Neural crest cell (in vitro differentiated cells): ENCODE measurements at regions not wholly inside any gene's neighbourhood (a gene's known extent, or its start where the extent isn't known, plus 50 kb on each side); places are given as distances from the start of the nearest gene placed in this dataset.

Source experiments
- DNase-seq: peaks from one replicate; pipeline ENCODE4 v3.0.0; 2021; ENCODE audit warnings: low read depth, mixed read lengths, low spot score
- H3K27ac Mint-ChIP-seq: one replicate; pipeline ENCODE4 v1.8.0; 2021; ENCODE audit warnings: mild to moderate bottlenecking, mixed read lengths; ENCODE audit not compliant: unreplicated experiment
- H3K27me3 Mint-ChIP-seq: 2 replicates; pipeline ENCODE4 v1.8.0; 2021; ENCODE audit warnings: low read depth, mild to moderate bottlenecking, mixed read lengths
- H3K36me3 Mint-ChIP-seq: 2 replicates; pipeline ENCODE4 v1.8.0; 2021; ENCODE audit warnings: low read depth, mild to moderate bottlenecking, mixed read lengths
- H3K4me1 Mint-ChIP-seq: 2 replicates; pipeline ENCODE4 v1.8.0; 2021; ENCODE audit warnings: mixed read lengths
- H3K4me3 Mint-ChIP-seq: one replicate; pipeline ENCODE4 v1.8.0; 2021; ENCODE audit warnings: mild to moderate bottlenecking, mixed read lengths
- H3K9me3 Mint-ChIP-seq: 2 replicates; pipeline ENCODE4 v1.8.0; 2021; ENCODE audit warnings: mixed read lengths
- CTCF ChIP-seq: fragments of 200-600 bp; sonication (generic); conservative IDR thresholded peaks from 2 replicates; pipeline ENCODE4 v1.5.0; 2021; ENCODE audit warnings: antibody characterized with exemption, mild to moderate bottlenecking

DNA sequence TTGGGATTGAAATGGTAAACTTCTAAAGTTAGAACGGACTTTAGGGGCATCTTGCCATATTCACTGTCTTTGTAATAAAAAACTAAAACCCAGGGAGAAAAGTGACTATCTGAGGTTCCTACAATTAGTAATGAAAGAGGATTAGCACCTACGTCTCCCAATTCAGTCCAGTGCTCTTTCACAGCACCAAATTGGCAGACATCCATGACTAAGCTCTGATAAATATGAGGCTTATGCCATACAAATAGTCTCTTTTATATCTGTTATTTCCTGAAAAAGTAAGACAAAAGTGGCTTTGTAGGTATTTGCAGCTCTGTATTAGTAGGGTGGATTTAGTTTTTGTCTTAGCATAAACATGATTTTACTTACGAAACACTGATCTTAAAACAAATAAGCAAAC lies 315.0 kb upstream of the NRIP1 start:
- Mint-ChIP-seq H3K27me3 (no peaks in the 10 kb centered on the region), H3K4me1 (no peaks in the 10 kb centered on the region), H3K9me3 (peaks cover 6% of the 10 kb centered on the region), H3K4me3 (no peak overlapping the region), H3K27ac (no peak overlapping the region), H3K36me3 (peaks cover 6% of the 10 kb centered on the region)
- DNase-seq, result no peak
- no peak for TF ChIP-seq CTCF

- Mint-ChIP-seq H3K36me3 (peaks cover 6% of the 10 kb centered on the region), H3K27me3 (no peaks in the 10 kb centered on the region), H3K9me3 (peaks cover 18% of the 10 kb centered on the region), H3K4me3 (no peak overlapping the region), H3K4me1 (no peaks in the 10 kb centered on the region), H3K27ac (no peak overlapping the region)
- DNase-seq, result no peak
- TF ChIP-seq CTCF, result no peak
These were observed 318.8 kb upstream of the NRIP1 start for GRCh38 chr21:15383588-15383987.

DNA sequence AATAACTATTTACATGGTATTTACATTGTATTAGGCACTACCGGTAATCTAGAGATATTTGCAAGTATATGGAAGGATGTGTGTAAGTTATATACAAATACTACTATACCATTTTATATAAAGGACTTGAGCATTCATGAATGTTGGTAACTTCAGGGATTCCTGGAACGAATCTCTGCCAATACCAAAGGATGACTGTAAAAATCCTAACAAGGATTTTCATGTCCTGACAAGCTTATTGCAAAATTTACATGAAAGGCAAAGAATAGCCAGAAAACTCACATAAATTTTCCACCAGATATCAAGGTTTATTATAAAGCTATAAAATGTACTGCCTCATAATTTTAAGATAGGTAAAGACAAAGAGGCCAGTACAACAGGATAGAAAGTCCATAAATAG lies 325.2 kb upstream of the NRIP1 start:
- DNase-seq, result no peak
- no peaks in the 10 kb centered on the region for H3K27me3 Mint-ChIP-seq
- TF ChIP-seq CTCF, result no peak
- peaks cover 3% of the 10 kb centered on the region for H3K4me1 Mint-ChIP-seq
- H3K9me3 Mint-ChIP-seq, result peaks cover 14% of the 10 kb centered on the region
- H3K36me3 Mint-ChIP-seq, result peaks cover 3% of the 10 kb centered on the region
- no peak overlapping the region for H3K27ac Mint-ChIP-seq
- no peak overlapping the region for H3K4me3 Mint-ChIP-seq

DNA sequence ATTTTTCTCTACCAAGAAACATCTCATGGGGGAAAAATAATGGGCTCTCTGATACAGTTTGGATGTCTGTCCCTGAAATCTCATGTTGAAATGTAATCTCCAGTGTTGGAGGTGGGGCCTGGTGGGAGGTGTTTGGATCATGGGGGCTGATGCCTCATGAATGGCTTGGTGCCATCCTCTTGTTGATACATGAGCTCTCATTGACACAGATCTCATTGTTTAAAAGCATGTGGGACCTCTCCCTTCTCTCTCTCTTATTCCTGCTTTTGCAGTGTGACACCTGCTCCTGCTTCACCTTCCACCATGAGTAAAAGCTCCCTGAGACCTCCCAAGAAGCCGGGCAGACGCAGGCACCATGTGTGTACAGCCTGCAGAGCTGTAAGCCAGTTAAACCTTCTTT lies 332.5 kb upstream of the NRIP1 start:
- Mint-ChIP-seq H3K36me3 (no peaks in the 10 kb centered on the region), H3K27me3 (no peaks in the 10 kb centered on the region), H3K4me1 (peaks cover 17% of the 10 kb centered on the region), H3K27ac (no peak overlapping the region), H3K9me3 (peaks cover 11% of the 10 kb centered on the region), H3K4me3 (no peak overlapping the region)
- TF ChIP-seq CTCF, result no peak
- no peak for DNase-seq

DNA sequence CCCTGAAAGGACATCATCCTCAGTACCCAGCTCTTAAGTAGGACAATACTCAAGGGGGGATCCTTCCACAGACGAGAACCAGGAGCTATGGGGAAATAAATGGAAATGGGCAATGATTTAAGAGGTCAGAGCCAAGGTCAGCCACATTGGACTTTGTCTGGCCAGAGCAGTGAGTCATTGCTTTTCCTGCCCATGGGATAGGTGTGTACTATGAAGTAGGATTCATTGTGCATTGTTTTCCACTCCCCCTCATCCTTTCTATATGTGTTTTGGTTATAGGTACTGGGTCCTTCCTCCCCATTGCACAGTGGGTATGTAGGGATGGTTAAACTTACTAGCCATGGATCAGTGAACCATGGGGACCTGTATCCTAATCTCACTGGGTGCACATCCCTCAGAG lies 328.9 kb upstream of the USP25 start:
- Mint-ChIP-seq H3K36me3 (peaks cover 7% of the 10 kb centered on the region), H3K4me1 (peaks cover 9% of the 10 kb centered on the region), H3K4me3 (no peak overlapping the region), H3K9me3 (peaks cover 18% of the 10 kb centered on the region), H3K27ac (no peak overlapping the region), H3K27me3 (no peaks in the 10 kb centered on the region)
- DNase-seq, result no peak
- no peak for TF ChIP-seq CTCF

DNA sequence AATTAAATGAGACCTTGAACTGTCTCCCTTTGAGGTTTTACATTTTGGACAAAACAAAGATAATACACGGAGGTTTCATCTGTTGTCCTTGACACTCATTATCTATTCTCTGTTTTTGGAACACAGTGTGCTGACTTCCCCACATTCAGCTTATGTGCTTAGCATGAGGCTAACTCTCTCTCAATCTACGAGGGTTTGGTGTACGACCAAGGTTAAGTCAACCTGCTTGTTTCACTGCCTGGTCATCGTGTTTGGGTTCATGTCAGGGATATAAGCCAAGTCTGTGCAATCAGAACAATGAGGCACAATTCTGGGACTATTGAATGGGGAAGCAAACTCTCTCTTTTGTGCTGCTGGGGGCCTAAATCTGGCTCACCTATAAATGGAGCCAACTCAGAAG lies 328.5 kb upstream of the USP25 start:
- H3K4me1 Mint-ChIP-seq, result peaks cover 6% of the 10 kb centered on the region
- H3K27me3 Mint-ChIP-seq, result no peaks in the 10 kb centered on the region
- H3K4me3 Mint-ChIP-seq, result no peak overlapping the region
- H3K27ac Mint-ChIP-seq, result no peak overlapping the region
- peaks cover 18% of the 10 kb centered on the region for H3K9me3 Mint-ChIP-seq
- peaks cover 7% of the 10 kb centered on the region for H3K36me3 Mint-ChIP-seq
- no peak for TF ChIP-seq CTCF
- no peak for DNase-seq
